ENCODE measurements at regions not wholly inside any gene's neighbourhood (a gene's known extent, or its start where the extent isn't known, plus 50 kb on each side); places are given as distances from the start of the nearest gene placed in this dataset.

DNA sequence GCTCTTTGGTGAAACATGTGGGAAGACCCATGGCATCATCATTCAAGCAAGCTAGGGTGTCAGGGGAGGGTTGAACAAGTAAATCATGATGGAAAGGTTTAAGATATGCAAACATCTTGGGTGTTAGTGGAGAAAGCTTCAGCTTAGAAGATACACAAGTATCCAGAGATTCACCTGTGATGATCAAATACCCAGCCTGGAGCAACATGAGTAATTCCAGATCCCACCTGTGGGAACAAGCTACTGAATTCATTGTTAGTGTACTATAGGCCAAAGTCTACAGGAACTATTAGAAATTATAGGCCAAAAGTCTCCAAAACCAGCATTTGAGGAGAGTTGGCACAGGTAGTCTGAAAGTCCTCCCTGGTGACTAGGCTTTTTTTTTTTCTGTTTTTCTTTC, 499.9 kb downstream of the NUF2 start:
- H3K36me3 Mint-ChIP-seq (ENCODE audit: unreplicated experiment): no peaks in the 10 kb centered on the region
- H3K4me1 Mint-ChIP-seq (ENCODE audit: unreplicated experiment): no peaks in the 10 kb centered on the region
- DNase-seq (ENCODE audit: extremely low spot score, unreplicated experiment): no peak
- H3K27ac Mint-ChIP-seq (ENCODE audit: unreplicated experiment): no peak overlapping the region
- H3K27me3 Mint-ChIP-seq (ENCODE audit: unreplicated experiment): no peaks in the 10 kb centered on the region
- TF ChIP-seq, protein P1, sequence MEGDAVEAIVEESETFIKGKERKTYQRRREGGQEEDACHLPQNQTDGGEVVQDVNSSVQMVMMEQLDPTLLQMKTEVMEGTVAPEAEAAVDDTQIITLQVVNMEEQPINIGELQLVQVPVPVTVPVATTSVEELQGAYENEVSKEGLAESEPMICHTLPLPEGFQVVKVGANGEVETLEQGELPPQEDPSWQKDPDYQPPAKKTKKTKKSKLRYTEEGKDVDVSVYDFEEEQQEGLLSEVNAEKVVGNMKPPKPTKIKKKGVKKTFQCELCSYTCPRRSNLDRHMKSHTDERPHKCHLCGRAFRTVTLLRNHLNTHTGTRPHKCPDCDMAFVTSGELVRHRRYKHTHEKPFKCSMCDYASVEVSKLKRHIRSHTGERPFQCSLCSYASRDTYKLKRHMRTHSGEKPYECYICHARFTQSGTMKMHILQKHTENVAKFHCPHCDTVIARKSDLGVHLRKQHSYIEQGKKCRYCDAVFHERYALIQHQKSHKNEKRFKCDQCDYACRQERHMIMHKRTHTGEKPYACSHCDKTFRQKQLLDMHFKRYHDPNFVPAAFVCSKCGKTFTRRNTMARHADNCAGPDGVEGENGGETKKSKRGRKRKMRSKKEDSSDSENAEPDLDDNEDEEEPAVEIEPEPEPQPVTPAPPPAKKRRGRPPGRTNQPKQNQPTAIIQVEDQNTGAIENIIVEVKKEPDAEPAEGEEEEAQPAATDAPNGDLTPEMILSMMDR (IDR thresholded peaks at IDR 0.05): no peak
- H3K4me3 Mint-ChIP-seq (ENCODE audit: unreplicated experiment): no peak overlapping the region
- no peaks in the 10 kb centered on the region for H3K9me3 Mint-ChIP-seq (ENCODE audit: unreplicated experiment)

DNA sequence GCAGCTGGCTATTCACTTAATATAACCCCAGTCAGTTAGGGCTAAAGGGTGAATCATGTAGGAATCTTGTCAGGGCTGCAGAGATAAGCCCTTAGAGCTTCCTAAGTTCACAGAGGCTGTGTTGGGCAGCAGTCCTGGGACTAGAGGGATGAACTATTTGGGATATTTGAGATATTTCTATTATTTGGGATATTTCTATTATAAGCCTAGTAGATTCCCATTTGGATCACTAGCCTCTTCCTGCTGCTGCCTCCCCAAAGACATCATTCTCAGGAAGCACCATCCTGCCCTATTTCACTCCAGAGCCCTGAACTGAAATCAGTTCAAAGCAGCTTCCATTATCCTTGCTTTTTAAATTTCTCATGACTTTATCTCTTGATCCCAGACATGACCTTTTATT, 501.3 kb downstream of the NUF2 start:
- no peaks in the 10 kb centered on the region for H3K4me1 Mint-ChIP-seq (ENCODE audit: unreplicated experiment)
- no peak overlapping the region for H3K27ac Mint-ChIP-seq (ENCODE audit: unreplicated experiment)
- no peaks in the 10 kb centered on the region for H3K9me3 Mint-ChIP-seq (ENCODE audit: unreplicated experiment)
- no peak for DNase-seq (ENCODE audit: extremely low spot score, unreplicated experiment)
- H3K27me3 Mint-ChIP-seq (ENCODE audit: unreplicated experiment): no peaks in the 10 kb centered on the region
- H3K36me3 Mint-ChIP-seq (ENCODE audit: unreplicated experiment): no peaks in the 10 kb centered on the region
- TF ChIP-seq, protein P1 (IDR thresholded peaks at IDR 0.05): no peak
- H3K4me3 Mint-ChIP-seq (ENCODE audit: unreplicated experiment): no peak overlapping the region

DNA sequence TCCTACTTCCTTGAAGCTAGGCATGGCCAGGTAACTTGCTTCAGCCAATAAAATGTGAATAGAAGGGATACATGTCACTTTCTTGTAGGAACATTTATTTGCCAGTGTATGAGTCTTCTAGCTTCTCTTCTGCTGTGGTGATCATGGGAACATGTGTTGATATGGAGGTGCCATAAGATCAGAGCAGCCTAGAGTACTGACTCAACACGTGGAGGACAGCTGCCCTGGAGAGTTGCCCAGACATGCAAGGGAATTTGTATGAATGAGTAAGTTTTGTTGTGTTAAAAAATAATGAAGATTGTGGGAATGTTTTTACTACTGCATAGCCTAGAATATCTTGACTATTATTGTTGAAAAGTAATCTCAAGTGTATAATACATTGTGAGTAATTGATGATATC, 502.3 kb downstream of the NUF2 start:
- no peak overlapping the region for H3K27ac Mint-ChIP-seq (ENCODE audit: unreplicated experiment)
- no peaks in the 10 kb centered on the region for H3K4me1 Mint-ChIP-seq (ENCODE audit: unreplicated experiment)
- TF ChIP-seq, protein P1 (IDR thresholded peaks at IDR 0.05): no peak
- H3K4me3 Mint-ChIP-seq (ENCODE audit: unreplicated experiment): no peak overlapping the region
- H3K27me3 Mint-ChIP-seq (ENCODE audit: unreplicated experiment): no peaks in the 10 kb centered on the region
- no peaks in the 10 kb centered on the region for H3K9me3 Mint-ChIP-seq (ENCODE audit: unreplicated experiment)
- no peaks in the 10 kb centered on the region for H3K36me3 Mint-ChIP-seq (ENCODE audit: unreplicated experiment)
- DNase-seq (ENCODE audit: extremely low spot score, unreplicated experiment): no peak

DNA sequence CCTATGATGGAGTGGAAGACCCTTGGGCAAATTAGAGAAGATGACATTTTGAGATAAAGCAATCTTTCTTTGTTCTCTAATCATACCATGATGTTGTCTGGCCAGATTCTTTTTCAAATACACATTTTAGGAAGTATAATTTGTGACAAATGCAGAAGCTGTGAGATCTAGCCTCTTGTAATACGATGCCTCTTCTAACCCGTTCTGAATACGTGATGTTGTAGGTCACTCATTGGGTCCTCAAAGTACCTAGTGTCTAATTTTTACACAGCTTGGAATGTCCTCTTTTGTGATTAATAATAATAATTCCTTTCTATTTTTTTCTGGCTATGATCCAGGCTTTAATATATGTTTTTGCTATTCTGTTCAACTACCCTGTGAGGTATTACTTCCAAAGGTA, 502.7 kb downstream of the NUF2 start:
- Mint-ChIP-seq H3K4me3 (ENCODE audit: unreplicated experiment) (no peak overlapping the region), H3K4me1 (ENCODE audit: unreplicated experiment) (no peaks in the 10 kb centered on the region), H3K9me3 (ENCODE audit: unreplicated experiment) (no peaks in the 10 kb centered on the region), H3K36me3 (ENCODE audit: unreplicated experiment) (no peaks in the 10 kb centered on the region), H3K27ac (ENCODE audit: unreplicated experiment) (no peak overlapping the region), H3K27me3 (ENCODE audit: unreplicated experiment) (no peaks in the 10 kb centered on the region)
- no peak for DNase-seq (ENCODE audit: extremely low spot score, unreplicated experiment)
- TF ChIP-seq, protein P1 (IDR thresholded peaks at IDR 0.05): no peak

DNA sequence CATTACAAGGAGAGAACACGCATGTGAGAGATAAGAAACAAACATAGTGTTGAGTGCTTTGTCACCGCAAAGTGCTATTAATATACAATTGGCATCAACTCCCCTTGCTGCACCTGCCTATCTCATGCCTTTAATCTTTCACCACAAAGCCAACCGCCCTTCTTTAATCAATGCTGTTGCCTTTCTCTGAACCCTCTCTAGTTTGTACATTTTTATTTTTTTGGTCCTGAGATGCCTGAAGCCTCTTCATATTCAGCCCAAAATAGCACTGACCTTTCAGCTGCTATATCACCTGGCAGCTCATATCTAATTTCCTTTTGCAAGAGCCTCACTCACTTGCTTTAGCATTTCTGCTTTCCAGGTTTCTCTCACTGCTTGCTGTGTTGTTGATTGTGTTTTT, 504.7 kb downstream of the NUF2 start:
- no peak overlapping the region for H3K27ac Mint-ChIP-seq (ENCODE audit: unreplicated experiment)
- H3K9me3 Mint-ChIP-seq (ENCODE audit: unreplicated experiment): no peaks in the 10 kb centered on the region
- TF ChIP-seq, protein P1 (IDR thresholded peaks at IDR 0.05): no peak
- H3K4me3 Mint-ChIP-seq (ENCODE audit: unreplicated experiment): no peak overlapping the region
- DNase-seq (ENCODE audit: extremely low spot score, unreplicated experiment): no peak
- no peaks in the 10 kb centered on the region for H3K4me1 Mint-ChIP-seq (ENCODE audit: unreplicated experiment)
- H3K36me3 Mint-ChIP-seq (ENCODE audit: unreplicated experiment): no peaks in the 10 kb centered on the region
- H3K27me3 Mint-ChIP-seq (ENCODE audit: unreplicated experiment): no peaks in the 10 kb centered on the region
